Right lobe of liver (tissue), 4 donors: ENCODE measurements at regions not wholly inside any gene's neighbourhood (a gene's known extent, or its start where the extent isn't known, plus 50 kb on each side); places are given as distances from the start of the nearest gene placed in this dataset.

ENCODE experiments used
- CTCF ChIP-seq, 4 donors: fragments of 200-600 bp in 3 of 4; fragments of 450-650 bp in 1 of 4; IDR thresholded peaks; one replicate each; pipeline versions ENCODE4 v1.5.1 to v1.8.0; 2016 to 2022; ENCODE audit warnings: antibody characterized with exemption in 4 of 4, mild to moderate bottlenecking in 2 of 4
- POLR2A ChIP-seq: fragments of 450-650 bp; IDR thresholded peaks from one replicate; pipeline ENCODE4 v1.6.1; 2017; ENCODE audit warnings: antibody characterized with exemption, mild to moderate bottlenecking
- donor health status: DM: no; HTN: no; CAD: no.
- donor health status: DM: no; HTN: no; CAD: no.
- donor health status: DM: no; HTN: yes; CAD: no.

- TF ChIP-seq CTCF (IDR thresholded peaks at IDR 0.05) (no peak), POLR2A (no peak)
Observed at GRCh38 chr6:8990075-8990474, 554.7 kb upstream of the SLC35B3 start.
